Spinal cord (tissue), 9 donors: ENCODE measurements at regions not wholly inside any gene's neighbourhood (a gene's known extent, or its start where the extent isn't known, plus 50 kb on each side); places are given as distances from the start of the nearest gene placed in this dataset.

Source experiments
- DNase-seq, 6 donors: peaks; one replicate each; pipeline versions ENCODE4 v3.0.0 to v3.0.0-alpha.2; 2013 to 2015; ENCODE audit warnings: low spot score in 6 of 6, low read depth in 4 of 6
- H3K27ac ChIP-seq: one replicate; pipeline ENCODE4 v1.5.1; 2013; ENCODE audit warnings: low read depth, low read length, control low read depth
- H3K27me3 ChIP-seq: one replicate; pipeline ENCODE4 v1.6.1; 2013; ENCODE audit warnings: low read length; ENCODE audit not compliant: control insufficient read depth, insufficient read depth
- H3K36me3 ChIP-seq: one replicate; pipeline ENCODE4 v1.6.1; 2013; ENCODE audit warnings: low read length; ENCODE audit not compliant: control insufficient read depth, insufficient read depth
- H3K4me1 ChIP-seq: one replicate; pipeline ENCODE4 v1.6.1; 2013; ENCODE audit warnings: low read length; ENCODE audit not compliant: control insufficient read depth, insufficient read depth
- H3K4me3 ChIP-seq: one replicate; pipeline ENCODE4 v1.5.1; 2013; ENCODE audit warnings: low read depth, low read length, control low read depth
- H3K9me3 ChIP-seq: one replicate; pipeline ENCODE4 v1.6.1; 2013; ENCODE audit warnings: low read length; ENCODE audit not compliant: control insufficient read depth, insufficient read depth
- WGBS: methylation state at CpG from one replicate; pipeline ENCODE4 v1.1.5; 2013; ENCODE audit warnings: missing lambda C conversion rate; ENCODE audit not compliant: insufficient coverage; 5-methylcytosine and 5-hydroxymethylcytosine counted together
- donor health status: healthy.

GRCh38 chr5:9785751-9786150 is 155.6 kb upstream of the TAS2R1 start:
- H3K27ac ChIP-seq = no peak overlapping the region
- DNase-seq = no peak
- no peaks in the 10 kb centered on the region for H3K9me3 ChIP-seq
- H3K27me3 ChIP-seq = no peaks in the 10 kb centered on the region
- no peaks in the 10 kb centered on the region for H3K36me3 ChIP-seq
- H3K4me1 ChIP-seq = peaks cover 2% of the 10 kb centered on the region
- no peak overlapping the region for H3K4me3 ChIP-seq
- 100% methylated on average over 1 of the region's 2 CpGs for WGBS

GRCh38 chr5:9784231-9784630 is 154.1 kb upstream of the TAS2R1 start:
- peaks cover 2% of the 10 kb centered on the region for H3K4me1 ChIP-seq
- no peaks in the 10 kb centered on the region for H3K27me3 ChIP-seq
- no peak overlapping the region for H3K27ac ChIP-seq
- no peaks in the 10 kb centered on the region for H3K9me3 ChIP-seq
- no peak for DNase-seq
- H3K36me3 ChIP-seq = no peaks in the 10 kb centered on the region
- WGBS = 100% methylated on average over 2 of the region's 2 CpGs
- H3K4me3 ChIP-seq = no peak overlapping the region

- WGBS = 31% methylated on average over 5 of the region's 7 CpGs
- Histone ChIP-seq H3K27me3 (no peaks in the 10 kb centered on the region), H3K9me3 (no peaks in the 10 kb centered on the region), H3K36me3 (no peaks in the 10 kb centered on the region), H3K27ac (no peak overlapping the region), H3K4me3 (no peak overlapping the region), H3K4me1 (peaks cover 2% of the 10 kb centered on the region)
- peak in 1 of 6 donors; percentile 23 for DNase-seq
Measured at GRCh38 chr5:9782826-9783560, 152.8 kb upstream of the TAS2R1 start.

- Histone ChIP-seq H3K36me3 (no peaks in the 10 kb centered on the region), H3K27ac (no peak overlapping the region), H3K9me3 (no peaks in the 10 kb centered on the region), H3K4me1 (no peaks in the 10 kb centered on the region), H3K27me3 (no peaks in the 10 kb centered on the region), H3K4me3 (no peak overlapping the region)
- WGBS = no CpG with 5 or more reads among the region's 1 CpG
- DNase-seq = no peak
Measured at GRCh38 chr5:9781890-9782289, 151.7 kb upstream of the TAS2R1 start.

GRCh38 chr5:9781275-9781674 is 151.1 kb upstream of the TAS2R1 start:
- WGBS = 92% methylated on average over 2 of the region's 2 CpGs
- H3K4me3 ChIP-seq = no peak overlapping the region
- H3K27me3 ChIP-seq = no peaks in the 10 kb centered on the region

GRCh38 chr5:9780501-9780900 is 150.3 kb upstream of the TAS2R1 start:
- WGBS = 100% methylated on average over 1 of the region's 11 CpGs

More at GRCh38 chr5:9781275-9781674, 151.1 kb upstream of the TAS2R1 start:
- no peak for DNase-seq
- no peak overlapping the region for H3K27ac ChIP-seq
- H3K36me3 ChIP-seq = no peaks in the 10 kb centered on the region
- H3K4me1 ChIP-seq = no peaks in the 10 kb centered on the region
- H3K9me3 ChIP-seq = no peaks in the 10 kb centered on the region

GRCh38 chr5:9776525-9776924 is 146.4 kb upstream of the TAS2R1 start:
- WGBS = 75% methylated on average over 2 of the region's 3 CpGs
- H3K4me3 ChIP-seq = no peak overlapping the region
- no peak for DNase-seq
- H3K27me3 ChIP-seq = no peaks in the 10 kb centered on the region
- H3K27ac ChIP-seq = no peak overlapping the region
- no peaks in the 10 kb centered on the region for H3K9me3 ChIP-seq
- H3K4me1 ChIP-seq = no peaks in the 10 kb centered on the region
- no peaks in the 10 kb centered on the region for H3K36me3 ChIP-seq

More at GRCh38 chr5:9780501-9780900, 150.3 kb upstream of the TAS2R1 start:
- Histone ChIP-seq H3K27ac (no peak overlapping the region), H3K9me3 (no peaks in the 10 kb centered on the region), H3K4me3 (no peak overlapping the region), H3K4me1 (no peaks in the 10 kb centered on the region), H3K36me3 (no peaks in the 10 kb centered on the region), H3K27me3 (no peaks in the 10 kb centered on the region)
- DNase-seq = no peak

GRCh38 chr5:9775339-9775738 is 145.2 kb upstream of the TAS2R1 start:
- no peaks in the 10 kb centered on the region for H3K27me3 ChIP-seq
- H3K4me1 ChIP-seq = no peaks in the 10 kb centered on the region
- H3K4me3 ChIP-seq = no peak overlapping the region
- H3K9me3 ChIP-seq = no peaks in the 10 kb centered on the region
- no peaks in the 10 kb centered on the region for H3K36me3 ChIP-seq
- H3K27ac ChIP-seq = no peak overlapping the region
- DNase-seq = no peak

GRCh38 chr5:9774472-9775079 is 144.4 kb upstream of the TAS2R1 start:
- Histone ChIP-seq H3K27ac (no peak overlapping the region), H3K4me1 (no peaks in the 10 kb centered on the region), H3K9me3 (no peaks in the 10 kb centered on the region), H3K36me3 (no peaks in the 10 kb centered on the region), H3K4me3 (no peak overlapping the region), H3K27me3 (no peaks in the 10 kb centered on the region)
- no peak for DNase-seq
- 77% methylated on average over 2 of the region's 3 CpGs for WGBS

- no peaks in the 10 kb centered on the region for H3K9me3 ChIP-seq
- H3K27ac ChIP-seq = no peak overlapping the region
- H3K4me1 ChIP-seq = no peaks in the 10 kb centered on the region
- no CpG with 5 or more reads among the region's 1 CpG for WGBS
- H3K4me3 ChIP-seq = no peak overlapping the region
- no peak for DNase-seq
- H3K27me3 ChIP-seq = no peaks in the 10 kb centered on the region
- no peaks in the 10 kb centered on the region for H3K36me3 ChIP-seq
Measured at GRCh38 chr5:9771079-9771478, 140.9 kb upstream of the TAS2R1 start.
